HG03025 (cell line): ENCODE measurements at regions not wholly inside any gene's neighbourhood (a gene's known extent, or its start where the extent isn't known, plus 50 kb on each side); places are given as distances from the start of the nearest gene placed in this dataset.
"Not testable (repeated sequence)": the region's sequence is repeated elsewhere in the genome, so short reads cannot be mapped to it uniquely, and the experiment has no call there.

Experiments used
- ATAC-seq: cut with Tn5 transposase; IDR thresholded peaks from one replicate; pipeline ENCODE4 v1.9.1; 2021; ENCODE audit warnings: mild to moderate bottlenecking, moderate library complexity; ENCODE audit not compliant: unreplicated experiment, low FRiP score

DNA sequence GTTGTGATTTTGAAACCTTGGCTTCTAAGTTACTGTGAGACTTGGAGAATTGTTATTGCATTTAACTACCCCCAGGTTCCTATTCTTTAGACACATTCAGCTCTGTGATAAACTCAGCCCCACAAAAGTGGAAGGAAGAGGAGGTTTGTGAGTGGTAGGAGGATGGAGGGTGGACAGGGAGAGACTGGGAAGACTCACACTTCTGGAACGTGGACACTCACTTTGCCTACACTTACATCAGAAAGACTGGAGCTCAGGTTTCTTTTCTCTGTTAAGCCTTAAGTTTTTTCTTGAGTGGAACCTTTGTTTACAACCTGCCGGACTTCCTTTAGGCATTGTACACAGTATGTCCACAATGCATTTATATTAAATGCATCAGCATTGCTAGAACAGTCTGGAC lies 99.0 kb downstream of the AREG start:
- no peak for ATAC-seq

DNA sequence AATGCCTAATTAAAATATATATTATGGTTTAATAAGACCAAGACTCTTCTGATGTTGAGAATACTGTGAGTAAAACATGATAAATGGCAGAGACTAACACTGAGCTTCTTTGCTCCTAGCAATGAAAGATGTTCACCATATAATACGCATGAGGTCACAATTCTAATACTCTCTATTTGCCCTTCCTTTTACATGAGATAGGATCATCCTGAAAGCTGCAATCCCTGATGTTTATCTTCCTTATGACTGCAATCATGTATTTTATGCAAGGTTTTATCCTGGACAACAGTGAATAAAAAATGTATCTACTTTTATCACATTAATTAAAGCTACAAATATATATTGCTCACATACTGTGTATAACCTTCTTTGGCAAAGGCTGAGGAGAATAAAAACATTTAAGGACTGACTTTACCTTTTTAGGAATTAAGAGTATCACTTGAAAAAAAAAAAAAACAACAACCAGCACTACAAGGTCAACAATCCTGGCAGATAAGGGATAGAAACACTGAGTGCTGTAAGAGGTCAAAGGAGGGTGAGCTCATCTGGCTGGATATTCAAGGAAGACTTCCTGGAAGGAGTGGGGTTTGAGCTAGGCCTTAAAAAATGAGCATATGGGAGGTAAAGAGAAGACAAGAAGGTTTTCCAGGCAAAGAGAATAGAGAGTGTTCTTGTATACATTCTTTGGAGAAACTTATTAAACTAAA lies 99.9 kb downstream of the AREG start:
- ATAC-seq, result no peak

DNA sequence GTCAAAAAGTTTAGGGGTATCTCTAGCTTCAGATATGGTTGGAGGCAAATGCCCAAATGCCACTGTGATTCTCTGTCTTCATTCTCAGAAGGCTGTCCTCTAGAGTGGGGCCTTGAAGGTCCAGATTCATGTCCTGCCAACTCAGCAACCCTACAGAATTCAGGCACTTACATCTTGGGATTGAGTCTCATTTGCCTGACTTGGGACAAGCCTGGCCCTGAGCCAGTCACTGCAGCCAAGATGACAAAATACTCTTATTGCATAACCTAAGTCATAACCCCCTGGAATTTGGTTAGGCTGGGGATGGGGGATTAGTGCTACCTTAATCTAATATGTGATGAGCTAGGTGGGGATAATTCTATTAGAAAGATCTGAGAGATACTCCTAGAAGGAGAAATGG lies 100.5 kb downstream of the AREG start:
- ATAC-seq, result no peak

DNA sequence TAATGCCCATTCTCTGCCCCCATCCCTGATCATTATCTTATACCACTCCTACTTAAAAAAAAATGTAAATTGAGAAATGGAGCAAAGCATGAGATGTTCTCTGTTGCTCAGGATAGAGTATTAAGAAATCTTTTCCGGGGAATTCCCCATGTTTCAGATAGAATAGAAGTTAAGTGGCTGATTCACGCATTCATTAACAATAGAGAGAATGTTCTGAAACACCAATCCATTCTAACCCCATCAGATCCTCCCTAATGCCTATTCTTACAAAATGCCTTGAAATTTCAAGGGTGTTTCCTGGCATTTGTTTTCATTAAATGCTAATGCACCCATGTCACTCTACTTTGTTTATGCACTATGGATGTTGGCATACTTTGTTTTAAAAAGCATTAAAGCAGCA lies 101.1 kb downstream of the AREG start:
- ATAC-seq, result no peak

DNA sequence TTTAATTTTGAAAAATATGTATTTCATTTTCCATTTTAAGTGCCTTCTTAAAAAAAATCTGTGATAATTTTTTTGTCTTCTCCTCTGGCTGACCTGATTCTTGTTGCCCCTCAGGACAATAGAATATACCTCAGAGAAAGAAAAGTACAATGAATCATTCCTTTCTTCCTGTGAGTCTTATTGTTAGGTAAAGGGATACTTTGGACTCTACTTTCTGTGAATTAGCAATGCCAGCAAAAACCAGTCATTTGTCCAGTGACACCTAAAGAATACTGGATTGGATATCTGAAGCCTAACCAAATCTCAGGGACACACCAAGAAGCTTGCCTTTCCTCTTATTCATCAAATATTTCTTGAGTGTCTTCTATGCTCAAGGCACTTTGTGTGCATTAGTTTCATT lies 102.1 kb downstream of the AREG start:
- no peak for ATAC-seq

DNA sequence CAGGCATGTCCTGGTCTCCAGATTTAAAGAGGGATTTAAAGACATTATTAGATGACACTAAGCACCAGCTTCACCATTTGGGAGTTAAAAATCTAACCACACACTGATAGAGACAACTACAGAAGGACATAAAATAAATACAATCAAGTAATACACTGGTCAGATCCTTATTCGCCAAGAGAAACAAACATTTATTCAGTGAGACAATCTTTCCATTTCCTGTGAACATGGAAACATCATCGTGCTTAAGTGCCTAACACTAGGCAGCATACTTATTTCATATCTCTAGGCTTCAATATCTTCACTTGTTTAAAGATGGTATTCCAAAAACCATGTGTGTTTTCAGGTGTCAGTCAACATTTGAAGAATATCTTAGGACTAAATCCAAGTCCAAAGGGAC lies 103.6 kb downstream of the AREG start:
- no peak for ATAC-seq

DNA sequence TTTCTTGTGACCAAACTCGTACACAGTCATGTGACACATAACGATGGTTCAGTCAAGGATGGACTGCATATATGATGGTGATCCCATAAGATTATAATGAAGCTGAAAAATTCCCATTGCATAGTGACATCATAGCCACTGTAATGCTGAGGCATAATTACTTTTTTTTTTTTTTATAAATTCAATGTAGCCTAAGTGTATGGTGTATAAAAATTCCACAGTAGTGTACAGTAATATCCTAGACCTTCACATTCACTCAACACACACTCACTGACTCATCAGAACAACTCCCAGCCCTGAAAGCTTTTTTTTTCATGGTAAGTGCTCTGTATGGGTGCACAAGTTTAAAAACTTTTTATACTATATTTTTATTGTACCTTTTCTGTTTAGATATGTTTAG lies 105.0 kb downstream of the AREG start:
- ATAC-seq, result no peak

DNA sequence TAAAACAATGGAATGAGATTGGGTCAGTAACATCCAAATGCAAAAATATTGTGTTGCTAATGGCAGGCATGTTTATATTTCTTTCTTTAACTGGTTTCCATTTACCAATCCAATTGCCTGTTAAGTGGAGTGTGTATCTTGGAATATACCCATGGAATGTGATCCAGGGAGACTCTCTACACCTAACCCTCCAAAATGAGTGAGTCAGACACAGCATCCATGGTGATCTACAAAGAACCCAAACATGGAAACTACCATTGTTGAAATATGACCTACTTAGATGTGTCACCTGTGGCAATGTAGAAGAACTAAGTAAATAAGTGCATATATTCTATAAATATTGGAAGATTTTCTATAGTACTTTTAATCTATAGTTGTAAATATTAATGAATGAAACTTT lies 110.3 kb downstream of the AREG start:
- no peak for ATAC-seq

DNA sequence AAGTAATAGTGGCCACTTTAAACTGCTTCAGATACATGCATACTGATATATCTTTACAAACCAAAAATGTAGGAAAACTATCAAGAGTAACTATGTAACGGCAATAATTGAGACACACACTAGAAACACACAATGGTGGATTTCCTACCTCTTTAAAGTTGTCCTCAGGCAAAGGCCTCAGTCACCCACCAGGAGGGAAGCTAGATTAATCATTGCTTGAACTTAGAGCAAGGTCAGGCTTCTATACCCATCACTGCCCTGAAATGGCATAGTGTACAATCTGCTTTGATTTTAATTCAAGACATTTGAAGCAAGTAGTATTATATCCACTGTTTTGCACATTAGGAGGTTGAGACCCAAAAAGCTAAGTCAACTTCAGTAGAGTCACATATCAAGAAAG lies 110.9 kb downstream of the AREG start:
- no peak for ATAC-seq

DNA sequence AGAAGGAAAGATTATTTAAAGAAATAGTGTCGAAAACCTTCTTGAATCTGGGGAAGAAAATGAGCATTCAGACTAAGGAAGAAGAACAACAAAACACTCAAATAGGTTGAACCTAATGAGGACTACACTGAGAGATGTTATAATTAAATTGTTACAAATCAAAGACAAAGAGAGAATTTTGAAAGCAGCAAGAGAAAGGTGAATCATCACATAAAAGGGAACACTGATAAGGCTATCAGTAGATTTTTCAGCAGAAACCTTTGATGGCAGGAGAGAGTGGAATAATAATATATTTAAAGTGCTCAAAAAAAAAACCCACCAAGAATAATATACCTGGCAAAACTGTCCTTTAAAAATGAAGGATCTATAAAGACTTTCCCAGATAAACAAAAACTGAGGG lies 114.9 kb downstream of the AREG start:
- ATAC-seq, result no peak

DNA sequence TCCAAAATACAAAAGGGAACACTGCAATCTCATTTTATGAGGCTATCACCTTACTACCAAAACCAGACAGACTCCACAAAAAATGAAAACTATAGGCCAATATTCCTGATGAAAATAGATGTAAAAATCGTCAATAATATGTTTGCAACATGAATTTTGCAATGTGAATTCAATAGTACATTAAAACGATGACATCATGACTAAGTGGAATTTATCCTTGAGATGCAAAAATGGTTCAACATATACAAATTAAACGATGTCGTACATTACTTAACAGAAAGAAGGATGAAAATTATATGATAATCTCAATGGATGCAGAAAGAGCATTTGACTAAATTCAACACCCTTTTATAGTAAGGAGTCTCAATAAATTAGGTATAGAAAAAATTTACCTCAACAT lies 123.0 kb downstream of the AREG start:
- no peak for ATAC-seq

DNA sequence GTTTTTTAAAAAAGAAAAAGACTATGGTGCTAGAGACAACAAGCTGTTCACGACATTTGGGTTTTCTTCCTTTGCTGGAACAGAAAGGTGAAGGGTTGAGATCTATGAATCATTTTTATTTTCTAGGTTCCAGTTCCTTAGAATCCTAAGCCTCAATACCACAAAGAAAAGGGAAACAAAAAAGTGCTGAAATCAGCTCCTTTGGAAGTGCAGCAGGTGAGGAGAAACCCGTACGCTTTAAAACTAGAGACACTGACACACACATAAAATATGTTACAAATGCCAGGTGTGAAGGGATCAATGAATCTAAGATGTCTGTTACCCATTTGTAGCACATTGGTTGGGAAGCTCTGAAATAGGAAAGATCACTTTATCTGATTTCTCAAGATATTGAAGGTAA lies 125.2 kb downstream of the AREG start:
- no peak for ATAC-seq

DNA sequence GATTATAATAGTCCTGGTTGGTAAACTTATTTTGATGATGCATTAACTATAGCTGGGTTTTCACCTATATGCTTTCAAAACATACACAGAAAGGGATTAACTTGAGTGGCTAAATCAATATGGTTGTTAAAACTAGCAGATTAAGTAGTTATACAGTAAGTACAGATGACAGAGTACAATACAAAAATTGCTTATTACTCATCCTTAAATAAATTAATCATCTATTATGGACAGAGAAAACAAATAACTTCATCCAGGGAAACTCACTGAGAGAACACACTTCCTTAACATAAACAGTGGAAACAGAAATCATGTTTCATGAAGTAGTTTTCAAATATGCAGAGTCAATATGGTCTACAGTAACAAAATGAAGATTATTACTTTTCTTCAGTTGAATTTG lies 133.4 kb downstream of the AREG start:
- no peak for ATAC-seq

DNA sequence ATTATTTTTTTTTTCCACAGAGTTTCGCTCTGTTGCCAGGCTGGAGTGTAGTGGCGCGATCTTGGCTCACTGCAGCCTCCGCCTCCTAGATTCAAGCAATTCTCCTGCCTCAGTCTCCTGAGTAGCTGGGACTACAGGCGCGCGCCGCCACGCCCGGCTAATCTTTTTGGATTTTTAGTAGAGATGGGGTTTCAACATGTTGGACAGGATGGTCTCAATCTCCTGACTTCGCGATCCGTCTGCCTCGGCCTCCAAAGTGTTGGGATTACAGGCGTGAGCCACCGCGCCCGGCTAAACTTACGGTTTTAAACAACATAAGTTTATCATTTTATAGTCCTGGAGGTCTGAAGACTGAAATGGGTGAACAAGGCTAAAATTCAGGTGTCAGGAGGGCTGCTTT lies 133.9 kb downstream of the AREG start:
- ATAC-seq, result not testable (repeated sequence)

DNA sequence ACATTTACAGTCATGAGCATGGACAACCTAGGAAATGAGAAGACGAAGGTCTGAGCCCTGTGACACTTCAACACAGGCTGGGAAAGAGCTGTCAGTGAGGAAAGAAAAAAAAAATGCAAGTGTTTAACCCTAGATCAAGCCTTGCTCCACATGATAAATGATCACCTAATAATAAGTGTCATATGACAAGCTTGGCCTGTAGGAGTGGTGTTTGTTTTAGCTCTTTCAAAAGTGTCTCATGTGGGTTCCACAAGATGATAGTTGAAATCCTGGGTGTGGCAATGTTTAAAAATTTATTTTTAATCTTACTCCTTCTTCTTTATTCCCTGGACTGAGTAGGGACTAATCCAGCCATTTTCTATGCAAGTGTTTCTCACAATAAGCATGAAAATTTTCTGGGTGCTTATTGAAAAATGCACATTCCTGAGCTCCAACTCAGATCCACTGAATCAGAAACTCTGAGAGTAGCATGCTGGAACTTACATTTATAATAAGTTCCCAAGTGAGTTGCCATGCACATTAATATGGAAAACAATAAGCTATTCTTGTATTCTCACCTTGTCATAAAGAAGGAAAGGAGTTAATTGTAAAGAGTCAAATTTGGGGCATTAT lies 138.3 kb downstream of the AREG start:
- ATAC-seq, result no peak

DNA sequence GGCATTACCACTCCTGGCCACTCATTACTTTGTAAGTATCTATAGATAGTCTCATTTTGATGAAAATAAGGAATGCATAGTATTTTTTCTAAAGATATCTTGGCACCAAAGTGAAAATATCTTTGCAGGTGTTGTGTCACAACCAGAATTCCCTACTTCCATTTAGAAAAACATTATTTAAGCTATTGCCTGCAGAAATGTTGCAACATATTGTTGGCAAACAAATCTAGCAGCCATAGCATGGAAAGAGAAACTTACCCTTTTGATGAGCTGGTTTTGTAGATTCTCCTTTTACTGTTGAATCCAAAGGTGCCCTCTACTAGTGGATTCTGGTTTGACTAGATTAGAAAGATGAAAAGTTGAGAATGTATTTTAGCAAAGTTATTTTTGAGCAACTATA lies 138.8 kb downstream of the AREG start:
- ATAC-seq, result no peak

DNA sequence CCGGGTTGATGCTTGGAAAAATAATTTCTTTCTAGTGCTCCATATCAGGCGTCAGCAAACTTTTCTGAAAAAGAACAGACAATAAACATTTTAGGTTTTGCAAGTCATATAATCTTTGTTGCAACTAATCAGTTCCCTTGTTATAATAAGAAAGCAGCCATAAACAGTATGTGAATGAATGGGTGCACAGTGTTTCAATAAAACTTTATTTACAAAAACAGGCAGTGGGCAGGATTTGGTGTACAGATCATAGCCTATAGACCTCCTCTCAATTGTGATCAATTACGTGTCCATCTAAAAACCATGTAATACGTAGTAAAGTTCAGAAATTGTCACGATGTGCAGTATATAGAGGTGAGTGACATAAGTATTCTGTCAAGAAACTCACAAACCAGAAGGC lies 143.4 kb downstream of the AREG start:
- no peak for ATAC-seq

DNA sequence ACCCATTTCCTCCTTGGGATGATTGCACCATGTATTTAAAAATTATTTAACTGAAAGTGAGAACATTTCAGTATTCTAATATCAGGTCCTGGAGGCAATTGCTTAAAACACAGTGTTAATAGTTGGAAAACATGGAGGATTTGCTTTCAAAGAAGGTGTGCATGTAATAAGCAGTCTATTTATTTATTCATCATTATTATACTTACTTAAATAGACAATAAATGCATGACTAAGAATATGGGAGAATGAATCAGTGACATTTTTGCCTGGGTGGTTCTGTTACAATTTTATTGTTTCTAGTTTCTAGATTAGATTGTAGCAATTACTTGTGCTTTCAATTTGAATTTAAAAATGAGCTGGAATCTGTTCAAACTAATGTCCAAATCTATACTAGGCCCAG lies 145.5 kb downstream of the AREG start:
- ATAC-seq, result no peak

DNA sequence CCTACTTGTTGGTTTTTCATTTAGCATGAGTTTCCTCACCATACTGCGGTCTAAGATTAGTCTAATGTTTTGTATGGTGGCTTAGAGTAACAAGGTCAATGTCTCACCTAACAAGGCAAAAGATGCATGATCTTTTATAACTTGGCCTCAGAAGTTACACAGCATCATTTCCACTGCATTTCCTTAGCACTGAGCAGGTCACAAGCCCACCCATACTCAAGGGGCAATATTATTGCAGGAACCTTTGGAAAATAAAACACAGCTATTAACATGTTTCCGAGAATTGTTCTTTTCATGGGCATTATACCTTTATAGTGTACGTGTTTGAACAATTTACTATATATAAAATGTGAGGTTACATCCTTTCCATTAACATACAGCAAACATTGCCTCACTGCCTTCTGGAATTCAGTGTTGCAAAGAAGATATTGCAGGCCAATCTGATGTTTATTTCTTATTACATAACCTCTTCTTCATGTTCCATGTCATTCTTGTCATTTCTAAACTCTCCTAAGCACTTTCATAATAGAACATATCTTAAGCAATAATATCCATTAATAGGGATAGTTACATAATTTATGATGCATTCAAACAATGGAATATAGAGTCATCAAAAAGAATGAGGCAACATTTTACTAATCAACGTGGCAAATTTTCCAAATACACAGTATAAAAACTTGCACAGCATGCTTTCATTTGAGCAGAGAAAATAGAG lies 153.8 kb downstream of the AREG start:
- ATAC-seq, result no peak

DNA sequence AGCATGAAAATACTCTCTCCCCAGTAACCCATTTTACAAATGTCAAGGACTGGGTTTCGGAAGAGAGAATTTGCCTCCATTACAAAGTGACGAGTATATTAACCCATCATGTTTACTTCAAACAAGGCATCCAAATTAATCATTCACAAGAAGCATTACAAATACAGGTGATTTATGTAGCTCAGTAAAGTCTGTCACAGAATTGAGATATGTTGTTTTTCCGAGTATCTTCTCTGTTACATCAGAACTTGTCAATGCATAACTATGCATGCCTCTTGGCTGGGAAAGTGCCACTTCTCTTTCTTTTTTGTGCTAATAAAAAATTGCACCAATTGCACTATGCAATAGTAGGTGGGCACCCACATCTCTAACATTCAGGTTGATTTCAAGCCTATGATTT lies 158.2 kb downstream of the AREG start:
- no peak for ATAC-seq

DNA sequence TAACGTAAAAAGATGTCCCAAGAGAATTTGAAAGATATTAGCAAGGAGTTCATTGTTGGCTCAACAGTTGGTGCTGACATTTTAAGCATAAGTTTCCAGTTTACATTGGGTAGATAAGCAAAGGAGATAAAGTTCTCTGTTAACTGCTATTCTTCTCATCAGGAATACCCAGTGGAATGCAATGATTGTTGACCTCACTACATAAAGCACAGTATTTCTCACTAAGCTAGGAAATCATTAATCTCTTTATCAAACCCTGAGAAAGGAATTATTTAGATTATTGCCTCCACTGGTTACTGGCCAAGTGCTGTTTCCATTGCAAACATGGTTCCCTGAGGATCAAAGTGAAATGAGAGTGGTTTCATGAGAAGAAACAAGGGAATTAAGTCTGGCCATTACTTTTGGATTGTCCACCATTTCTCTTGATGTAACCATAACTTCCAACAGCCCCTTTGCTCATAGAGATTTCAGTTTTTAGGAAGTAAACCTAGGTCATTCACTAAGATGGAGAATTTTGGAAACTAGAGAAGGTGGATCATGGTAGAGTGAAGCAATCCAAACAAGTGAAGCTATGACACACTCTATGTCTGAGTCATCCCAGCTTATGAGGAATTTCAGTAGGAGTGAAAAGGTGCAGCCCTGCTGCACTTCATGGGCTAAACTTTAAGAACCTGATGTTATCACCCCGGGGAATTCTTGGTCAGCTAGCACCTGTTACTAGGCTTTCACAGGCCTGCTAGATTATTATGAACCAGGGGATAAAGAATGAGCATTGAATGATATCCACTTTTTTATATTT lies 163.4 kb downstream of the AREG start:
- no peak for ATAC-seq
